ENCODE measurements at regions not wholly inside any gene's neighbourhood (a gene's known extent, or its start where the extent isn't known, plus 50 kb on each side); places are given as distances from the start of the nearest gene placed in this dataset.

GRCh38 chr3:20743553-20744321 lies 557.7 kb upstream of the SGO1 start:
- Histone ChIP-seq H4K20me1 (ENCODE audit: insufficient read depth, low read length) (no peaks in the 10 kb centered on the region), H4K8ac (ENCODE audit: low read depth in 2 of 2, low read length in 2 of 2) (no peak overlapping the region), H3K23ac (ENCODE audit: low read depth, low read length) (no peak overlapping the region), H2BK20ac (ENCODE audit: low read depth, low read length) (no peak overlapping the region), H3K14ac (replicated peaks; ENCODE audit: low read depth, low read length) (no peak overlapping the region), H3K4me1 (ENCODE audit: control insufficient read depth, insufficient read depth, low read length) (no peaks in the 10 kb centered on the region), H3K79me1 (ENCODE audit: low read depth in 1 of 2, low read length in 2 of 2) (no peaks in the 10 kb centered on the region), H4K5ac (ENCODE audit: low read depth, low read length) (no peak overlapping the region), H2AK5ac (ENCODE audit: low read depth, low read length) (no peak overlapping the region), H3K4me2 (ENCODE audit: low read depth, low read length) (no peak overlapping the region), H3K27ac (ENCODE audit: insufficient read depth, low read length) (no peak overlapping the region), H3K4ac (ENCODE audit: low read depth, low read length) (no peak overlapping the region), H3K18ac (ENCODE audit: low read depth, low read length) (no peak overlapping the region), H3K56ac (ENCODE audit: extremely low read depth, insufficient read depth, low read length) (no peak overlapping the region), H2BK15ac (ENCODE audit: low read depth, low read length) (no peak overlapping the region), H3K36me3 (ENCODE audit: control insufficient read depth, insufficient read depth, low read length) (no peaks in the 10 kb centered on the region), H3K4me3 (ENCODE audit: insufficient read depth, low read depth, low read length) (no peak overlapping the region), H2BK5ac (ENCODE audit: low read depth, low read length, poor library complexity, severe bottlenecking) (no peak overlapping the region), H2BK120ac (ENCODE audit: low read depth, low read length) (no peak overlapping the region), H3K9ac (ENCODE audit: low read depth, low read length) (no peak overlapping the region), H4K91ac (ENCODE audit: insufficient read depth, low read depth, low read length) (no peak overlapping the region), H3K27me3 (ENCODE audit: control insufficient read depth, insufficient read depth, low read length) (no peaks in the 10 kb centered on the region), H3K9me1 (ENCODE audit: insufficient read depth, low read length) (no peaks in the 10 kb centered on the region), H2AFZ (replicated peaks; ENCODE audit: low read length, poor library complexity) (no peak overlapping the region), H3K9me3 (ENCODE audit: control insufficient read depth, insufficient read depth, low read length) (no peaks in the 10 kb centered on the region), H2AK9ac (replicated peaks; ENCODE audit: low read depth, low read length, poor library complexity) (no peak overlapping the region)
- BruUV-seq (replicated peaks), result no TSS peak
- in situ Hi-C loops (cut with MboI; ENCODE audit: low sequenced_read_pairs) (no loop called here), intact Hi-C loops (cut with micrococcal nuclease) (loop anchor here (10.0 kb wide), 1 partner anchor 229 kb away; no protein-coding TSS in a partner anchor), dilution Hi-C loops (cut with HindIII; ENCODE audit: low sequenced_read_pairs, unreplicated experiment) (no loop called here)
- WGBS, 2 experiments (ENCODE audit: extremely low coverage in 2 of 2, insufficient read length in 1 of 2), result no CpG with 5 or more reads among the region's 1 CpG
- DNase-seq (no peak), ATAC-seq (ENCODE audit: low read depth) (no peak)
- CTCF ChIA-PET, result no interaction called here
- POLR2A ChIA-PET (ENCODE audit: unreplicated experiment), result no interaction called here
- TF ChIP-seq RFX5 (IDR thresholded peaks at IDR 0.05; ENCODE audit: low read depth, low read length) (no peak), BHLHE40 (IDR thresholded peaks at IDR 0.05; ENCODE audit: low read depth, low read length) (no peak), FOS (IDR thresholded peaks at IDR 0.05; ENCODE audit: low read depth, low read length) (no peak), ELK1 (IDR thresholded peaks at IDR 0.05; ENCODE audit: borderline replicate concordance, low read depth, low read length) (no peak), MAFK (IDR thresholded peaks at IDR 0.05; ENCODE audit: low read depth, low read length) (no peak), CHD1 (IDR thresholded peaks at IDR 0.05; ENCODE audit: low read depth, low read length) (no peak), SMC3 (IDR thresholded peaks at IDR 0.05; ENCODE audit: low read depth, low read length) (no peak), USF2 (IDR thresholded peaks at IDR 0.05; ENCODE audit: low read depth, low read length) (no peak), RAD21 (IDR thresholded peaks at IDR 0.05; ENCODE audit: low read length) (no peak), CTCF (conservative IDR thresholded peaks at IDR 0.05; ENCODE audit: low read depth, low read length) (no peak), RCOR1 (IDR thresholded peaks at IDR 0.05; ENCODE audit: insufficient replicate concordance, low read length) (no peak), NFE2L2 (IDR thresholded peaks at IDR 0.05; ENCODE audit: low read depth, low read length) (no peak), CEBPB (IDR thresholded peaks at IDR 0.05; ENCODE audit: low read depth, low read length) (no peak)
